Subcutaneous abdominal adipose tissue (tissue), 5 donors: ENCODE measurements at regions not wholly inside any gene's neighbourhood (a gene's known extent, or its start where the extent isn't known, plus 50 kb on each side); places are given as distances from the start of the nearest gene placed in this dataset.
"Not testable (repeated sequence)": the region's sequence is repeated elsewhere in the genome, so short reads cannot be mapped to it uniquely, and the experiment has no call there.

Experiments
- H3K27ac ChIP-seq: one replicate; pipeline ENCODE4 v1.7.0; 2013; ENCODE audit warnings: low read depth, mild to moderate bottlenecking, inconsistent platforms, low read length, moderate library complexity
- H3K27me3 ChIP-seq, 5 donors: one replicate each; pipeline ENCODE4 v1.7.0; 2013; ENCODE audit warnings: low read length in 5 of 5, inconsistent platforms in 1 of 5; ENCODE audit not compliant: control insufficient read depth in 5 of 5, insufficient read depth in 4 of 5
- H3K36me3 ChIP-seq, 5 donors: one replicate each; pipeline ENCODE4 v1.7.0; 2013; ENCODE audit warnings: low read length in 5 of 5; ENCODE audit not compliant: control insufficient read depth in 5 of 5, insufficient read depth in 5 of 5
- H3K4me1 ChIP-seq, 5 donors: one replicate each; pipeline ENCODE4 v1.7.0; 2013; ENCODE audit warnings: low read length in 5 of 5, mild to moderate bottlenecking in 3 of 5, moderate library complexity in 1 of 5; ENCODE audit not compliant: control insufficient read depth in 5 of 5, insufficient read depth in 5 of 5
- H3K4me3 ChIP-seq, 5 donors: one replicate each; pipeline ENCODE4 v1.7.0; 2013; ENCODE audit warnings: low read length in 5 of 5, low read depth in 1 of 5
- H3K9ac ChIP-seq, 5 donors: one replicate each; pipeline ENCODE4 v1.7.0; 2013; ENCODE audit warnings: low read length in 5 of 5, mild to moderate bottlenecking in 4 of 5, moderate library complexity in 3 of 5
- H3K9me3 ChIP-seq, 5 donors: one replicate each; pipeline ENCODE4 v1.7.0; 2013; ENCODE audit warnings: low read length in 5 of 5; ENCODE audit not compliant: control insufficient read depth in 5 of 5
- donor health status: healthy.
- donor health status: healthy.
- donor health status: healthy.
- donor health status: healthy.
- donor health status: healthy.

GRCh38 chr12:131432532-131433260, 278.2 kb upstream of the SFSWAP start:
- no peaks in the 10 kb centered on the region for H3K36me3 ChIP-seq
- no peak overlapping the region for H3K9ac ChIP-seq
- peaks cover 11 to 23% (median 16%) of the 10 kb centered on the region in 5 donors for H3K27me3 ChIP-seq
- peaks cover 0 to 2% (median 0%) of the 10 kb centered on the region in 5 donors for H3K4me1 ChIP-seq
- peaks cover 0 to 11% (median 5%) of the 10 kb centered on the region in 5 donors for H3K9me3 ChIP-seq
- no peak overlapping the region for H3K4me3 ChIP-seq
- H3K27ac ChIP-seq, result no peak overlapping the region

- Histone ChIP-seq H3K27me3 (peaks cover 15 to 29% (median 16%) of the 10 kb centered on the region in 5 donors), H3K36me3 (no peaks in the 10 kb centered on the region), H3K27ac (no peak overlapping the region), H3K4me3 (peak overlapping the region in 4 of 5 donors; percentile 13 to 50 (median 35)), H3K4me1 (no peaks in the 10 kb centered on the region), H3K9me3 (peaks cover 0 to 11% (median 5%) of the 10 kb centered on the region in 5 donors), H3K9ac (peak overlapping the region in 1 of 5 donors; percentile 45)
Observed at GRCh38 chr12:131434208-131435125, 276.4 kb upstream of the SFSWAP start.

- Histone ChIP-seq H3K9me3 (no peaks in the 10 kb centered on the region), H3K9ac (peak overlapping the region in 1 of 5 donors; percentile 30), H3K27ac (no peak overlapping the region), H3K4me3 (no peak overlapping the region), H3K36me3 (no peaks in the 10 kb centered on the region), H3K27me3 (peaks cover 15 to 27% (median 16%) of the 10 kb centered on the region in 5 donors), H3K4me1 (no peaks in the 10 kb centered on the region)
Observed at GRCh38 chr12:131436922-131437705, 273.8 kb upstream of the SFSWAP start.

- no peak overlapping the region for H3K9ac ChIP-seq
- H3K27ac ChIP-seq, result no peak overlapping the region
- H3K4me3 ChIP-seq, result no peak overlapping the region
- H3K4me1 ChIP-seq, result no peaks in the 10 kb centered on the region
- H3K27me3 ChIP-seq, result peaks cover 13 to 23% (median 15%) of the 10 kb centered on the region in 5 donors
- H3K36me3 ChIP-seq, result no peaks in the 10 kb centered on the region
- no peaks in the 10 kb centered on the region for H3K9me3 ChIP-seq
Observed at GRCh38 chr12:131437706-131438492, 273.0 kb upstream of the SFSWAP start.

- not testable (repeated sequence) for H3K4me3 ChIP-seq, H3K27ac ChIP-seq, H3K4me1 ChIP-seq, H3K9me3 ChIP-seq, H3K9ac ChIP-seq, H3K36me3 ChIP-seq
- peaks cover 13 to 28% (median 17%) of the 10 kb centered on the region in 5 donors for H3K27me3 ChIP-seq
Observed at GRCh38 chr12:131438493-131438835, 272.4 kb upstream of the SFSWAP start.

GRCh38 chr12:131438881-131439280, 272.0 kb upstream of the SFSWAP start:
- H3K27me3 ChIP-seq, result peaks cover 13 to 29% (median 18%) of the 10 kb centered on the region in 5 donors
- no peaks in the 10 kb centered on the region for H3K36me3 ChIP-seq
- no peak overlapping the region for H3K27ac ChIP-seq
- H3K4me3 ChIP-seq, result no peak overlapping the region
- no peaks in the 10 kb centered on the region for H3K4me1 ChIP-seq
- H3K9ac ChIP-seq, result no peak overlapping the region
- no peaks in the 10 kb centered on the region for H3K9me3 ChIP-seq

GRCh38 chr12:131439752-131440151, 271.1 kb upstream of the SFSWAP start:
- H3K27me3 ChIP-seq, result peaks cover 7 to 24% (median 12%) of the 10 kb centered on the region in 5 donors
- not testable (repeated sequence) for H3K9ac ChIP-seq, H3K27ac ChIP-seq, H3K9me3 ChIP-seq, H3K4me1 ChIP-seq, H3K36me3 ChIP-seq, H3K4me3 ChIP-seq

GRCh38 chr12:131440209-131441059, 270.5 kb upstream of the SFSWAP start:
- H3K9ac ChIP-seq, H3K4me1 ChIP-seq, H3K36me3 ChIP-seq, H3K4me3 ChIP-seq, H3K9me3 ChIP-seq, H3K27ac ChIP-seq: not testable (repeated sequence)
- peaks cover 9 to 25% (median 10%) of the 10 kb centered on the region in 5 donors for H3K27me3 ChIP-seq

GRCh38 chr12:131441060-131441396, 269.9 kb upstream of the SFSWAP start:
- Histone ChIP-seq H3K4me1 (no peaks in the 10 kb centered on the region), H3K36me3 (no peaks in the 10 kb centered on the region), H3K27me3 (peaks cover 9 to 29% (median 13%) of the 10 kb centered on the region in 5 donors), H3K9me3 (no peaks in the 10 kb centered on the region), H3K9ac (no peak overlapping the region), H3K4me3 (no peak overlapping the region), H3K27ac (no peak overlapping the region)
